ENCODE measurements at regions not wholly inside any gene's neighbourhood (a gene's known extent, or its start where the extent isn't known, plus 50 kb on each side); places are given as distances from the start of the nearest gene placed in this dataset.

DNA sequence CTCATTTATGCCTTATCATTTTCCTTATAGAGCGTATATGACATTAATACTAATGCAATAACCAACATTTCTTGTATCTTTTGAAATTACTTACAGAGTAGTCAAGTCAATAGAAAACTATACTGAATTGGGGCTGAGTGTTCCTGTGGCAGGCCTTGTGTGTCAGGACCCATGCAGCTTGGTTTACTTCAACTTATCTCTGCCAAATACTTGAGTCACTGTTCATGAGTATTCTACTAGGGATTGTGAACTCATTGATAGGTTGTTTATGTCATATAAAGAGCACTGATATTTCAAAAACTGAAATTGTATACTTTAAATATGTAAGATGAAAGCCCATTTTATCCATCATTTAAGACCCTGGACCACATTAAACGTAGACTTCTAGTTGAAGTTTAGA is 688.6 kb upstream of the SLITRK1 start:
- Histone ChIP-seq H3K27me3 (replicated peaks; ENCODE audit: insufficient read depth) (no peaks in the 10 kb centered on the region), H2AFZ (no peak overlapping the region), H3K9me2 (ENCODE audit: insufficient read depth) (no peaks in the 10 kb centered on the region), H4K20me1 (ENCODE audit: insufficient read depth) (no peaks in the 10 kb centered on the region), H3K4me1 (ENCODE audit: insufficient read depth) (no peaks in the 10 kb centered on the region), H3K27ac (no peak overlapping the region), H3K9me3 (ENCODE audit: low read depth) (no peaks in the 10 kb centered on the region), H3K79me2 (ENCODE audit: insufficient read depth) (no peaks in the 10 kb centered on the region), H3K36me3 (ENCODE audit: low read depth) (no peaks in the 10 kb centered on the region), H3K4me3 (no peak overlapping the region), H3K9ac (no peak overlapping the region), H3F3A (ENCODE audit: insufficient read depth) (no peaks in the 10 kb centered on the region), H3K4me2 (ENCODE audit: unreplicated experiment) (no peak overlapping the region)
- in situ Hi-C loops (cut with MboI), result no loop called here
- DNase-seq, result peak; percentile 29
- no peak for TF ChIP-seq EZH2 (IDR thresholded peaks at IDR 0.05; ENCODE audit: insufficient read depth, poor library complexity, severe bottlenecking)
- no peak for TF ChIP-seq EZH2phosphoT487 (IDR thresholded peaks at IDR 0.05; ENCODE audit: insufficient read depth, low read depth)
- WGBS, 2 experiments (ENCODE audit: low coverage in 1 of 2, low lambda C conversion rate in 2 of 2, missing lambda C conversion rate in 2 of 2), result 41 to 44% methylated on average over 2 of the region's 2 CpGs

DNA sequence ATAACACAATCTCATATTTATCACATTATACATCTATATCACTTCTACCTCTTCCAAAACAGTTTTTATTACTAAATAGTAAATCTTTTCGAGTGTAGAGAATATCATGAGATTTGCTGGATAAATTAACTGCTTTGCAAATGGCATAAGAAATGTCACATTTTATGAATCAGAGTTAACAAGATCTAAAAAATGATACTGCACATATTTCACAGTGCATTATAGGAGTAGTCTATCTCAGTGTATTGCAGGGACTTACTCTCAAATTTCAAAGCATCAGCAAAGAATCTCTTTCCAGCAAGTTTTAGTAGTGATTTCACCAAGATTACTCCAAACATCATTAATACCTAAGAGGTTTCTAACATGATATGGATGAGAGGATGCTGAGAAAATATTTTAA is 687.1 kb upstream of the SLITRK1 start:
- Histone ChIP-seq H2AFZ (no peak overlapping the region), H3K27me3 (replicated peaks; ENCODE audit: insufficient read depth) (no peaks in the 10 kb centered on the region), H3K4me2 (ENCODE audit: unreplicated experiment) (no peak overlapping the region), H3K27ac (no peak overlapping the region), H4K20me1 (ENCODE audit: insufficient read depth) (no peaks in the 10 kb centered on the region), H3K9me2 (ENCODE audit: insufficient read depth) (no peaks in the 10 kb centered on the region), H3K9ac (no peak overlapping the region), H3F3A (ENCODE audit: insufficient read depth) (no peaks in the 10 kb centered on the region), H3K36me3 (ENCODE audit: low read depth) (no peaks in the 10 kb centered on the region), H3K4me1 (ENCODE audit: insufficient read depth) (no peaks in the 10 kb centered on the region), H3K4me3 (no peak overlapping the region), H3K79me2 (ENCODE audit: insufficient read depth) (no peaks in the 10 kb centered on the region), H3K9me3 (ENCODE audit: low read depth) (no peaks in the 10 kb centered on the region)
- no peak for TF ChIP-seq EZH2 (IDR thresholded peaks at IDR 0.05; ENCODE audit: insufficient read depth, poor library complexity, severe bottlenecking)
- TF ChIP-seq EZH2phosphoT487 (IDR thresholded peaks at IDR 0.05; ENCODE audit: insufficient read depth, low read depth), result no peak
- 6 to 13% methylated on average over 1 of the region's 1 CpG for WGBS, 2 experiments (ENCODE audit: low coverage in 1 of 2, low lambda C conversion rate in 2 of 2, missing lambda C conversion rate in 2 of 2)
- no peak for DNase-seq
- in situ Hi-C loops (cut with MboI), result no loop called here

- no peak overlapping the region for H3K4me2 ChIP-seq (ENCODE audit: unreplicated experiment)
- no peaks in the 10 kb centered on the region for H3K36me3 ChIP-seq (ENCODE audit: low read depth)
- H3K9me3 ChIP-seq (ENCODE audit: low read depth), result no peaks in the 10 kb centered on the region
- no peaks in the 10 kb centered on the region for H3K27me3 ChIP-seq (replicated peaks; ENCODE audit: insufficient read depth)
- no peak overlapping the region for H3K9ac ChIP-seq
- H3K4me1 ChIP-seq (ENCODE audit: insufficient read depth), result no peaks in the 10 kb centered on the region
- no peaks in the 10 kb centered on the region for H3F3A ChIP-seq (ENCODE audit: insufficient read depth)
- 6 to 7% methylated on average over 1 of the region's 1 CpG for WGBS, 2 experiments (ENCODE audit: low coverage in 1 of 2, low lambda C conversion rate in 2 of 2, missing lambda C conversion rate in 2 of 2)
- H3K79me2 ChIP-seq (ENCODE audit: insufficient read depth), result no peaks in the 10 kb centered on the region
- H3K27ac ChIP-seq, result no peak overlapping the region
- TF ChIP-seq EZH2phosphoT487 (IDR thresholded peaks at IDR 0.05; ENCODE audit: insufficient read depth, low read depth), result no peak
- no peak for TF ChIP-seq EZH2 (IDR thresholded peaks at IDR 0.05; ENCODE audit: insufficient read depth, poor library complexity, severe bottlenecking)
- no peak overlapping the region for H2AFZ ChIP-seq
- DNase-seq, result no peak
- no peaks in the 10 kb centered on the region for H3K9me2 ChIP-seq (ENCODE audit: insufficient read depth)
- no peak overlapping the region for H3K4me3 ChIP-seq
- H4K20me1 ChIP-seq (ENCODE audit: insufficient read depth), result no peaks in the 10 kb centered on the region
- in situ Hi-C loops (cut with MboI), result no loop called here
These were observed 685.6 kb upstream of the SLITRK1 start for GRCh38 chr13:84567848-84568247.

DNA sequence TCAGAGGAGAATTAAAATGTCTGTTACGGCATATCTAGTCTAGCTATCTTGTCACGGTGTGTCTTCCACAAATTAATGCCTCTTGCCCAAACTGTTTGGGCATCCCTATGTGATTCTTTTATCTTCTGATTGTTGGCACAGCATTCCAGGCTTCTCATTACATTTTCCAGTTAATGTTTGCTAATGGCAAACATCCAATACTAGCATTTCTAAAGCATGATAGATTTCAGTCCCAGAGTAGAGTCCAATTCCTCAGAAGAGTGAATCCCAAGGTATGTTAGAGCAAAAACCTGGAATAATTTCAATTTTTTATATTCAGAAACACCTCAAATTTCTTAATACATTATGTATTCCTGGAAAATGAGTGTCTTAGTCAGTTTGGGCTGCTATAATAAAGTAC is 684.5 kb upstream of the SLITRK1 start:
- H3K4me3 ChIP-seq, result no peak overlapping the region
- no peak overlapping the region for H3K9ac ChIP-seq
- no peaks in the 10 kb centered on the region for H3K9me2 ChIP-seq (ENCODE audit: insufficient read depth)
- no peaks in the 10 kb centered on the region for H3K4me1 ChIP-seq (ENCODE audit: insufficient read depth)
- in situ Hi-C loops (cut with MboI), result no loop called here
- no peaks in the 10 kb centered on the region for H3K27me3 ChIP-seq (replicated peaks; ENCODE audit: insufficient read depth)
- H3K36me3 ChIP-seq (ENCODE audit: low read depth), result no peaks in the 10 kb centered on the region
- TF ChIP-seq EZH2 (IDR thresholded peaks at IDR 0.05; ENCODE audit: insufficient read depth, poor library complexity, severe bottlenecking) (no peak), EZH2phosphoT487 (IDR thresholded peaks at IDR 0.05; ENCODE audit: insufficient read depth, low read depth) (no peak)
- H3K9me3 ChIP-seq (ENCODE audit: low read depth), result no peaks in the 10 kb centered on the region
- no peaks in the 10 kb centered on the region for H3F3A ChIP-seq (ENCODE audit: insufficient read depth)
- no peak for DNase-seq
- H3K27ac ChIP-seq, result no peak overlapping the region
- H4K20me1 ChIP-seq (ENCODE audit: insufficient read depth), result no peaks in the 10 kb centered on the region
- no peaks in the 10 kb centered on the region for H3K79me2 ChIP-seq (ENCODE audit: insufficient read depth)
- no peak overlapping the region for H3K4me2 ChIP-seq (ENCODE audit: unreplicated experiment)
- H2AFZ ChIP-seq, result no peak overlapping the region
- WGBS, 2 experiments (ENCODE audit: low coverage in 1 of 2, low lambda C conversion rate in 2 of 2, missing lambda C conversion rate in 2 of 2), result 57 to 63% methylated on average over 2 of the region's 2 CpGs

GRCh38 chr13:84563611-84564010 is 681.3 kb upstream of the SLITRK1 start:
- Histone ChIP-seq H3K4me2 (ENCODE audit: unreplicated experiment) (no peak overlapping the region), H3F3A (ENCODE audit: insufficient read depth) (no peaks in the 10 kb centered on the region), H3K36me3 (ENCODE audit: low read depth) (no peaks in the 10 kb centered on the region), H3K9ac (no peak overlapping the region), H2AFZ (no peak overlapping the region), H3K4me3 (no peak overlapping the region), H3K4me1 (ENCODE audit: insufficient read depth) (no peaks in the 10 kb centered on the region), H3K9me3 (ENCODE audit: low read depth) (no peaks in the 10 kb centered on the region), H3K27ac (no peak overlapping the region), H3K27me3 (replicated peaks; ENCODE audit: insufficient read depth) (no peaks in the 10 kb centered on the region), H3K79me2 (ENCODE audit: insufficient read depth) (no peaks in the 10 kb centered on the region), H3K9me2 (ENCODE audit: insufficient read depth) (no peaks in the 10 kb centered on the region), H4K20me1 (ENCODE audit: insufficient read depth) (no peaks in the 10 kb centered on the region)
- in situ Hi-C loops (cut with MboI), result no loop called here
- no peak for TF ChIP-seq EZH2 (IDR thresholded peaks at IDR 0.05; ENCODE audit: insufficient read depth, poor library complexity, severe bottlenecking)
- TF ChIP-seq EZH2phosphoT487 (IDR thresholded peaks at IDR 0.05; ENCODE audit: insufficient read depth, low read depth), result no peak
- WGBS, 2 experiments (ENCODE audit: low coverage in 1 of 2, low lambda C conversion rate in 2 of 2, missing lambda C conversion rate in 2 of 2), result 23 to 24% methylated on average over 3 of the region's 3 CpGs
- no peak for DNase-seq
